ENCODE measurements at regions not wholly inside any gene's neighbourhood (a gene's known extent, or its start where the extent isn't known, plus 50 kb on each side); places are given as distances from the start of the nearest gene placed in this dataset.

- no peak for TF ChIP-seq CTCF (IDR thresholded peaks at IDR 0.05; ENCODE audit: low read depth, low read length)
- H3K4me3 ChIP-seq (replicated peaks in 1 of 2; ENCODE audit: low read depth in 2 of 2, low read length in 2 of 2), result no peak overlapping the region
- DNase-seq (ENCODE audit: low read depth in 2 of 2), result no peak
These were observed 309.7 kb downstream of the NEK10 start for GRCh38 chr3:27059489-27059888.

All from cardiac fibroblast (primary cell).